HEK293T (cell line): ENCODE measurements at regions not wholly inside any gene's neighbourhood (a gene's known extent, or its start where the extent isn't known, plus 50 kb on each side); places are given as distances from the start of the nearest gene placed in this dataset.

Experiments used
- CTCF ChIA-PET: fragments of 350-600 bp; formaldehyde crosslinking; extraction: SDS; loops from one replicate; lab custom pipeline; 2021; ENCODE audit warnings: antibody characterized with exemption, inconsistent platforms; lab: Yijun Ruan, JAX
- POLR2A ChIA-PET: fragments of 350-600 bp; formaldehyde crosslinking; extraction: SDS; loops from one replicate; lab custom pipeline; 2020; ENCODE audit warnings: antibody characterized with exemption, inconsistent platforms; lab: Yijun Ruan, JAX
- DNase-seq: peaks from one replicate; pipeline ENCODE4 v3.0.0; 2012; ENCODE audit warnings: mixed read lengths; ENCODE audit errors: extremely low spot score
- ARNT ChIP-seq: fragments of 450-650 bp; IDR thresholded peaks from 2 replicates; pipeline ENCODE4 v1.6.1; 2017; ENCODE audit warnings: mild to moderate bottlenecking
- BHLHE40 ChIP-seq: fragments of 450-650 bp; IDR thresholded peaks from 2 replicates; pipeline ENCODE4 v1.6.1; 2016; ENCODE audit warnings: mild to moderate bottlenecking, moderate library complexity, borderline replicate concordance
- CTBP1 ChIP-seq: fragments of 450-650 bp; IDR thresholded peaks from 2 replicates; pipeline ENCODE4 v1.6.1; 2016; ENCODE audit warnings: borderline replicate concordance
- ELF4 ChIP-seq: fragments of 450-650 bp; IDR thresholded peaks from 2 replicates; pipeline ENCODE4 v1.6.1; 2017; ENCODE audit warnings: antibody characterized with exemption
- FOXA1 ChIP-seq: fragments of 450-650 bp; IDR thresholded peaks from 2 replicates; pipeline ENCODE4 v1.6.1; 2016; ENCODE audit warnings: mild to moderate bottlenecking
- FOXK2 ChIP-seq: fragments of 450-650 bp; IDR thresholded peaks from 2 replicates; pipeline ENCODE4 v1.6.1; 2016; ENCODE audit warnings: mild to moderate bottlenecking
- FOXM1 ChIP-seq: fragments of 450-650 bp; IDR thresholded peaks from 2 replicates; pipeline ENCODE4 v1.6.1; 2017; ENCODE audit warnings: mild to moderate bottlenecking, borderline replicate concordance
- HDGF ChIP-seq: fragments of 450-650 bp; IDR thresholded peaks from 2 replicates; pipeline ENCODE4 v1.6.1; 2017; ENCODE audit warnings: antibody characterized with exemption, borderline replicate concordance
- L3MBTL2 ChIP-seq: fragments of 450-650 bp; conservative IDR thresholded peaks from 2 replicates; pipeline ENCODE4 v1.6.1; 2016; ENCODE audit warnings: mild to moderate bottlenecking
- LEF1 ChIP-seq: fragments of 450-650 bp; IDR thresholded peaks from 2 replicates; pipeline ENCODE4 v1.6.1; 2017; ENCODE audit warnings: mild to moderate bottlenecking, borderline replicate concordance
- NFRKB ChIP-seq: fragments of 450-650 bp; IDR thresholded peaks from 2 replicates; pipeline ENCODE4 v1.6.1; 2016; ENCODE audit warnings: mild to moderate bottlenecking, moderate library complexity
- SP1 ChIP-seq: fragments of 450-650 bp; IDR thresholded peaks from 2 replicates; pipeline ENCODE4 v1.6.1; 2017
- SUZ12 ChIP-seq: fragments of 450-650 bp; IDR thresholded peaks from 2 replicates; pipeline ENCODE4 v1.6.1; 2016; ENCODE audit warnings: mild to moderate bottlenecking
- TARDBP ChIP-seq: fragments of 450-650 bp; IDR thresholded peaks from 2 replicates; pipeline ENCODE4 v1.6.1; 2016
- ZNF384 ChIP-seq: fragments of 450-650 bp; IDR thresholded peaks from 2 replicates; pipeline ENCODE4 v1.6.1; 2016
- TF ChIP-seq, protein P1 (sequence below): fragments of 450-650 bp; IDR thresholded peaks from 2 replicates; pipeline ENCODE4 v1.6.1; 2016

DNA sequence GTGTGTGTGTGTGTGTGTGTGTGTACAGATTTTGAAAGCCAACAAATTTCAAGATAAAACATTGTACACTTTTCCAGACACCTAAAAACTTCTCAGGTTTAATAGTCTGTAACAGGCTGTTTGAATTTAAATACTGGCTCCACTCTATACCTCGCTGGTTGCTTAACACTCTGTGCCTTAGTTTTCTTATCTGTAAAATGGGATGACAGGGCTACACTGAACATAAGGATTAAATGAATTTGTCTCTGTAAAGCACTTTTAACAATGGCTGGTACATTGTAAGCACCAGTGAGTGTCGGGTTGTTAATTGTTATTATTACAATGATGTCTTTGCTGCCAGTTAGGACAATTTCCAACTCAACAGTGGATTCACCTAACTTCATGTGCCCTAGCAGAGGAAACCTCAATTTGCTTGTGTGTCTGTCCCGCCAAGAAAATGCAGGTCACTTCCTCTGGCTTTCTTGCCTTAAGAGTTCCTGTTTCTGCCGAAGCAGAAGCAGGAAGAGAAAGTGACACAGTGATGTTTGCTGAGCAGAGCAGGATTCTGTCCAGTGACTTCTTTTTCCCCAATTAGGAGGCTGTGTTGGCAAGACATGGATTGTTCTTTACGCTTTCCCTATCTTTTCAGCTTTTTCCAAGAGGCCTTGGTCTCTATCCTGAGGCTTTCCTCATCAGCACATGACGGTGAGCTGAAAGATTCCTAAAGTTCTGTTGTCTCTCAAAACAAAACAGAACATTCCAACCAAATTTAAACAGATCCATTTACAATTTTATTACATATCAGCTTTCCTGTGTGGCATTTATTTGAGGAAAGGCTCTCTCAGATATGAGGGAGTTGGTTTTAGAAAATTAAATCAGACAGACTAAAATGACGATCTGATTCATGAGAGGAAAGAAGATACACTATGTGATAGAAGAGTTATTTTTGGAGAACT lies 154.1 kb upstream of the ATP2B1 start:
- POLR2A ChIA-PET, result interaction anchor here (1.0 kb wide), 1 partner anchor 154 kb away, joined by 3 read pairs; the partner anchor contains the start of gene ATP2B1
- no peak for DNase-seq
- TF ChIP-seq SP1 (no peak), ZNF384 (no peak), SUZ12 (no peak), FOXM1 (no peak), FOXK2 (no peak), HDGF (no peak), TARDBP (no peak), NFRKB (no peak), CTBP1 (no peak)
- TF ChIP-seq, protein P1, sequence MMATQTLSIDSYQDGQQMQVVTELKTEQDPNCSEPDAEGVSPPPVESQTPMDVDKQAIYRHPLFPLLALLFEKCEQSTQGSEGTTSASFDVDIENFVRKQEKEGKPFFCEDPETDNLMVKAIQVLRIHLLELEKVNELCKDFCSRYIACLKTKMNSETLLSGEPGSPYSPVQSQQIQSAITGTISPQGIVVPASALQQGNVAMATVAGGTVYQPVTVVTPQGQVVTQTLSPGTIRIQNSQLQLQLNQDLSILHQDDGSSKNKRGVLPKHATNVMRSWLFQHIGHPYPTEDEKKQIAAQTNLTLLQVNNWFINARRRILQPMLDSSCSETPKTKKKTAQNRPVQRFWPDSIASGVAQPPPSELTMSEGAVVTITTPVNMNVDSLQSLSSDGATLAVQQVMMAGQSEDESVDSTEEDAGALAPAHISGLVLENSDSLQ, result no peak
- CTCF ChIA-PET, result no interaction called here

DNA sequence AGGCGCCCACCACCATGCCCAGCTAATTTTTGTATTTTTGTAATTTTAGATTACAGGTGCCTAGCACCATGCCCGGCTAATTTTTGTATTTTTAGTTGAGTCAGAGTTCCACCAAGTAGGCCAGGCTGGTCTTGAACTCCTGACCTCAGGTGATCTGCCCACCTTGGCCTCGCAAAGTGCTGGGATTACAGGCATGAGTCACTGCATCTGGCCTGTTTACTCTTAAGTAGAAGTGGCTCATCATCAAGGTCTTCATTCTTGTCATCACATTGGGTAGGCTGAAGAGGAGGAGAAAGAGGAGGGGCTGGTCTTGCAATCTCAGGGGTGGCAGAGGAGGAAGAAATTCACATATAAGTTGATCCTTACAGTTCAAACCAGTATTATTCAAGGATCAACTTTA lies 152.4 kb upstream of the ATP2B1 start:
- DNase-seq, result no peak
- ChIA-PET CTCF (no interaction called here), POLR2A (no interaction called here)

DNA sequence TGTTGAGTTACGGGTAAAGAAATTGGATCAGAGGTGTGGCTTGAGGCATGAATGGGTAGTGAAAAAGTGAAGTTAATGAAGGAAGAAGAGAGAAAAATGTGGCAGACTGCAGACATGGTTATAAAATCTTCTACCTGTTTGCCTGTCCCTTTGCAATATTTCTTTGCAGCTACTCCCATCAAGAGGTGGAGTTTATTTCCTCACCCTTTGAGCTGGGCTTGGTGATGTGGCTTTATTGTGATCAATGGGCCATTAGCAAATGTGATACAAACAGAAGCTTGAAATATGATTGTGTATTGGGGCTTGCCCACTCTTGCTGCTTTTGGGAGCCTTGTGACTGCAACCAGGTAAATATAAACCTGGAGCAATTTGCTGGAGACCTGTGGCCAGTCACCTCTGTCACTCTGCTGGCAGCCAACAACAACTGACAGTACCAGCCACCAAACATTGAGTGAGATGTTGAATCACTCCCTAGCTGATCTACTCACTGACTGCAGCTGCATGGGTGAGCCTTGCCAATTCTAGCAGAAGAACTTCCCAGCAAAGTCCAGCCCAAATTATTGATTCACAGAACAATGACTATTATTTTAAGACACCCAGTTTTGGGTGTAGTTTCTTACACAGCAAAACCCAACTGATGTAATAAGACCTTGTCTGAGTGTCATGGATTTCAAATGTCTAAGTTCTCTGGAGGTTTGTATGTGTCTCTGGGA lies 151.0 kb upstream of the ATP2B1 start:
- POLR2A ChIA-PET, result no interaction called here
- TF ChIP-seq ARNT (no peak), L3MBTL2 (no peak), SUZ12 (no peak), FOXM1 (no peak), TARDBP (no peak), HDGF (no peak), FOXA1 (no peak), LEF1 (no peak), BHLHE40 (no peak), FOXK2 (no peak), CTBP1 (no peak)
- CTCF ChIA-PET, result no interaction called here
- no peak for DNase-seq

More for the DNA sequence above, 152.4 kb upstream of the ATP2B1 start:
- TF ChIP-seq HDGF (no peak), SP1 (no peak), BHLHE40 (no peak)

DNA sequence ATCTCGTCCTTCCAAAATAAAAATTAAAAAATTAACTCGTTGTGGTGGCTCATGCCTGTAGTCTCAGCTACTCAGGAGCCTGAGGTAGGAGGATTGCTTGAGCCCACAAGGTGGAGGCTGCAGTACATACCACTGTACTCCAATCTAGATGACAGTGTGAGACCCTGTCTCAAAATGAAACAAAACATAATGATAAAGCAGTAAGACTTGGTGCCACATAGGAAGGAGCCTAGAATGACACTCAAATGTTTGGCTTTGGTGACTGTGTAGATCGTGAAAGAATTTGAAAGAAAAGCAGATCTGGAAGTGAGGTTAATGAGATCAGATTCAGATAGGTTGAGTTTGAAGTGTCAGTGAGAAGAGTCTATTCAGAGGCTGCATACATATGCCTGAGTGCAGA lies 150.1 kb upstream of the ATP2B1 start:
- CTCF ChIA-PET, result no interaction called here

DNA sequence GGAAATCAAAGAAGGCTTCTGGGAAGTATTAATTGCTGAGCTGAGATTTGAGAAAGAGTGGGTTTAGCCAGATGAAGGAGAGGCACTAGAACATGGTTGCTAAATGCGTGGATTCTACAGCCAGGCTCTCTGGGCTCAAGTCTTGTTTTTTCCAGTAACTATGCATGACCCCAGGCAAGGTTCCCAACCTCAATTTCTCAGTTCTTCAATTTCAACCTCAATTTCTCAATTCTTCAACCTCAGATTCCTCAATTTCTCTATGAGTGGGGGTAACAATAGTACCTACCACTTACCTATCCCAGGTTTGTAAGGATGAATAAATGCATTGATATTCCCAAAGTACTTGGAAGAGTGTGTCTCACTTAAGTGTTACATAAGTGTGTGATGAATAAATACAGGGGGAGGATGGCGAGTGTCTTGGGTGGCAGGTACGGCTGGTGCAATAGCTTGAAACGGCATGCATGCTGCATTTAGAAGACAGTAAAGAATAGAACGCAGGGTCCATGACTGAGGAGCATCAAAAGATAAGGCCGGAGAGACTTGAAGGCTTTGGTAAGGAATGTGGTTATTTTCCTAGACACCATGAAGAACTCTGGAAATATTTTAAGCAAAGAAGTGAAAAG lies 149.1 kb upstream of the ATP2B1 start:
- DNase-seq, result no peak
- POLR2A ChIA-PET, result no interaction called here
- CTCF ChIA-PET, result no interaction called here
- TF ChIP-seq LEF1 (no peak), SUZ12 (no peak), ARNT (no peak), ZNF384 (no peak), FOXA1 (no peak), ELF4 (no peak), HDGF (no peak), FOXM1 (no peak), CTBP1 (no peak), SP1 (no peak), FOXK2 (no peak), BHLHE40 (no peak), TARDBP (no peak), L3MBTL2 (no peak), NFRKB (no peak)
- TF ChIP-seq, protein P1, result no peak

More for the DNA sequence above, 150.1 kb upstream of the ATP2B1 start:
- POLR2A ChIA-PET, result no interaction called here
- TF ChIP-seq, protein P1, result no peak
- TF ChIP-seq NFRKB, result no peak
- TF ChIP-seq L3MBTL2, result no peak
- no peak for TF ChIP-seq CTBP1
- no peak for TF ChIP-seq FOXK2
- no peak for DNase-seq

DNA sequence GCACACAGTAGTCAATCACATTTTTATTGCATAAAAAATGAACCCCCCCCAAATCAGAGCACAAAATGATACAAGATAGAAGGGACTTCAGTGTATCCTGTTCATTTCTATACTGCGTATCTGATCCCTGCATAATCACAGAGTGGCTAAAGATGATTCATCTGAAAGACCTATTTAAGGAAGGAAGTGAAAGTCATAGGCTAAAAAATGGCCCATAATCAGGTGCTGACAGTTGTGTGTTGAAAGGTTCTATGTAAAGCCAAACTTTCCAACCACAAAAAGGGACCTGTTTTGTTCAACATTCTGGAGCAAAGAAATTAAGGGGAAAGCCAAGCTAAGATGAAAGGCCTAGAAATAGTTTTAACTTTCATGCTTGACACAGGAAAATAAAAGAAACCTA lies 147.8 kb upstream of the ATP2B1 start:
- ChIA-PET CTCF (no interaction called here), POLR2A (no interaction called here)
- DNase-seq, result no peak
- TF ChIP-seq SP1, result no peak
- no peak for TF ChIP-seq LEF1
- TF ChIP-seq CTBP1, result no peak
- no peak for TF ChIP-seq FOXK2
- no peak for TF ChIP-seq TARDBP
- no peak for TF ChIP-seq L3MBTL2
- TF ChIP-seq, protein P1, result no peak
- TF ChIP-seq ELF4, result no peak
- no peak for TF ChIP-seq SUZ12
- TF ChIP-seq BHLHE40, result no peak
- TF ChIP-seq FOXM1, result no peak
- TF ChIP-seq ZNF384, result no peak
